HG02981 (cell line): ENCODE measurements at regions not wholly inside any gene's neighbourhood (a gene's known extent, or its start where the extent isn't known, plus 50 kb on each side); places are given as distances from the start of the nearest gene placed in this dataset.

Source experiments
- ATAC-seq: cut with Tn5 transposase; IDR thresholded peaks from one replicate; pipeline ENCODE4 v1.9.1; 2021; ENCODE audit warnings: mild to moderate bottlenecking, moderate library complexity; ENCODE audit not compliant: unreplicated experiment

GRCh38 chr1:195012995-195013394 is 1595.2 kb downstream of the KCNT2 start:
- ATAC-seq: no peak

GRCh38 chr1:195005338-195005737 is 1602.9 kb downstream of the KCNT2 start:
- no peak for ATAC-seq

GRCh38 chr1:194990483-194990882 is 1617.8 kb downstream of the KCNT2 start:
- no peak for ATAC-seq

- no peak for ATAC-seq
Measured at GRCh38 chr1:194975913-194976312, 1632.3 kb downstream of the KCNT2 start.

- ATAC-seq: no peak
Measured at GRCh38 chr1:194968916-194969315, 1639.3 kb downstream of the KCNT2 start.

GRCh38 chr1:194959795-194960194 is 1648.4 kb downstream of the KCNT2 start:
- no peak for ATAC-seq

- no peak for ATAC-seq
Measured at GRCh38 chr1:194952171-194952570, 1656.1 kb downstream of the KCNT2 start.

- ATAC-seq: no peak
Measured at GRCh38 chr1:194950584-194950983, 1657.7 kb downstream of the KCNT2 start.

- no peak for ATAC-seq
Measured at GRCh38 chr1:194940336-194941030, 1667.8 kb downstream of the KCNT2 start.

GRCh38 chr1:194935864-194936263 is 1672.4 kb downstream of the KCNT2 start:
- no peak for ATAC-seq

- no peak for ATAC-seq
Measured at GRCh38 chr1:194931166-194931565, 1677.1 kb downstream of the KCNT2 start.

- ATAC-seq: no peak
Measured at GRCh38 chr1:194930132-194930531, 1678.1 kb downstream of the KCNT2 start.

GRCh38 chr1:194929357-194929756 is 1678.9 kb downstream of the KCNT2 start:
- ATAC-seq: no peak

GRCh38 chr1:194919146-194919545 is 1689.1 kb downstream of the KCNT2 start:
- no peak for ATAC-seq

- no peak for ATAC-seq
Measured at GRCh38 chr1:194917769-194918168, 1690.5 kb downstream of the KCNT2 start.

- no peak for ATAC-seq
Measured at GRCh38 chr1:194908643-194909042, 1699.6 kb downstream of the KCNT2 start.

- ATAC-seq: no peak
Measured at GRCh38 chr1:194903524-194903923, 1704.7 kb downstream of the KCNT2 start.

GRCh38 chr1:194889310-194889709 is 1702.9 kb upstream of the B3GALT2 start:
- ATAC-seq: no peak

- ATAC-seq: no peak
Measured at GRCh38 chr1:194870860-194871259, 1684.4 kb upstream of the B3GALT2 start.

GRCh38 chr1:194866153-194866552 is 1679.7 kb upstream of the B3GALT2 start:
- no peak for ATAC-seq

- ATAC-seq: no peak
Measured at GRCh38 chr1:194865383-194865782, 1679.0 kb upstream of the B3GALT2 start.

GRCh38 chr1:194862129-194862528 is 1675.7 kb upstream of the B3GALT2 start:
- no peak for ATAC-seq
